H1 (cell line): ENCODE measurements at regions not wholly inside any gene's neighbourhood (a gene's known extent, or its start where the extent isn't known, plus 50 kb on each side); places are given as distances from the start of the nearest gene placed in this dataset.

Source experiments
- CTCF ChIA-PET: fragments of 300-600 bp; sonication (Branson Sonifier 250); formaldehyde crosslinking; loops from one replicate; lab custom pipeline; 2021; ENCODE audit not compliant: partially characterized antibody; lab: Charles Lee
- POLR2A ChIA-PET: fragments of 300-600 bp; sonication (Branson Sonifier 250); formaldehyde crosslinking; loops from one replicate; lab custom pipeline; 2021; ENCODE audit warnings: inconsistent platforms; ENCODE audit not compliant: partially characterized antibody; lab: Charles Lee
- DNase-seq, 2 experiments: peaks; one replicate each; pipeline versions ENCODE4 v3.0.0 to v3.0.0-alpha.2; 2010 to 2022; ENCODE audit warnings: low spot score in 2 of 2, low read depth in 1 of 2, mixed read lengths in 1 of 2
- FAIRE-seq: peaks from 2 replicates; lab custom pipeline; 2011; peaks lifted over from hg19 to GRCh38; lab: Jason Lieb, UNC
- H2AFZ ChIP-seq: 2 replicates; pipeline ENCODE4 v1.8.1; 2012; ENCODE audit warnings: low read length, inconsistent platforms
- H2AK5ac ChIP-seq: 2 replicates; pipeline ENCODE4 v1.6.1; 2013; ENCODE audit warnings: low read depth, low read length
- H2BK120ac ChIP-seq: replicated peaks from 2 replicates; pipeline ENCODE3; 2013; ENCODE audit warnings: low read depth, low read length, inconsistent platforms
- H2BK12ac ChIP-seq: 2 replicates; pipeline ENCODE4 v1.6.1; 2013; ENCODE audit warnings: low read depth, low read length
- H2BK15ac ChIP-seq: 2 replicates; pipeline ENCODE4 v1.6.1; 2013; ENCODE audit warnings: low read length
- H2BK20ac ChIP-seq: 2 replicates; pipeline ENCODE4 v1.6.1; 2013; ENCODE audit warnings: low read length
- H2BK5ac ChIP-seq: 2 replicates; pipeline ENCODE4 v1.6.1; 2013; ENCODE audit warnings: low read depth, low read length
- H3K14ac ChIP-seq: 2 replicates; pipeline ENCODE4 v1.6.1; 2013; ENCODE audit warnings: inconsistent platforms; ENCODE audit not compliant: insufficient read length
- H3K18ac ChIP-seq: 2 replicates; pipeline ENCODE4 v1.6.1; 2013; ENCODE audit warnings: low read length; ENCODE audit errors: extremely low read depth
- H3K23ac ChIP-seq: 2 replicates; pipeline ENCODE4 v1.6.1; 2013; ENCODE audit warnings: inconsistent platforms; ENCODE audit not compliant: insufficient read length
- H3K23me2 ChIP-seq: 2 replicates; pipeline ENCODE4 v1.6.1; 2013; ENCODE audit warnings: low read depth, low read length
- H3K27ac ChIP-seq: 2 replicates; pipeline ENCODE4 v1.6.1; 2011; ENCODE audit warnings: low read depth, low read length, inconsistent platforms
- H3K27me3 ChIP-seq, 4 experiments: replicated peaks in 1 of 4; 1 replicate in 1 of 4; 2 replicates in 3 of 4; pipeline versions ENCODE4 v1.6.1 to v1.8.1; 2011 to 2013; ENCODE audit warnings: low read length in 3 of 4, mild to moderate bottlenecking in 3 of 4, inconsistent platforms in 2 of 4, mixed read lengths in 2 of 4, moderate library complexity in 1 of 4; ENCODE audit not compliant: control insufficient read depth in 3 of 4, insufficient read depth in 3 of 4; ENCODE audit errors: extremely low read depth in 1 of 4
- H3K36me3 ChIP-seq, 4 experiments: 2 replicates each; pipeline versions ENCODE4 v1.6.1 to v1.8.1; 2011 to 2013; ENCODE audit warnings: mild to moderate bottlenecking in 4 of 4, low read length in 3 of 4, moderate library complexity in 2 of 4, control low read depth in 1 of 4, inconsistent platforms in 1 of 4; ENCODE audit not compliant: insufficient read depth in 4 of 4, control insufficient read depth in 2 of 4
- H3K4ac ChIP-seq: replicated peaks from 2 replicates; pipeline ENCODE3; 2013; ENCODE audit warnings: low read length, low read depth, mixed read lengths, inconsistent platforms; ENCODE audit not compliant: insufficient read length
- H3K4me1 ChIP-seq, 4 experiments: replicated peaks in 1 of 4; 1 replicate in 1 of 4; 2 replicates in 3 of 4; pipeline versions ENCODE4 v1.6.1 to v1.8.1; 2011 to 2013; ENCODE audit warnings: low read length in 3 of 4, inconsistent platforms in 2 of 4, mixed read lengths in 1 of 4; ENCODE audit not compliant: insufficient read depth in 4 of 4, control insufficient read depth in 3 of 4
- H3K4me2 ChIP-seq, 2 experiments: 2 replicates each; pipeline versions ENCODE4 v1.6.1 to v1.8.1; 2011 to 2013; ENCODE audit warnings: low read depth in 2 of 2, low read length in 2 of 2, control low read depth in 1 of 2, inconsistent platforms in 1 of 2, mild to moderate bottlenecking in 1 of 2; ENCODE audit not compliant: insufficient read depth in 1 of 2
- H3K4me3 ChIP-seq, 4 experiments: fragments of 200-600, 300-600 bp in 1 of 4; sonication (generic), shearing (Covaris generic), sonication (Bioruptor Twin) in 1 of 4; 2 replicates each; pipeline versions ENCODE4 v1.5.1 to v1.8.1; 2011 to 2016; ENCODE audit warnings: low read length in 4 of 4, low read depth in 3 of 4, control low read depth in 2 of 4, inconsistent platforms in 2 of 4, mild to moderate bottlenecking in 2 of 4, mixed read lengths in 1 of 4, moderate library complexity in 1 of 4; ENCODE audit not compliant: insufficient read depth in 2 of 4; ENCODE audit errors: extremely low read depth in 1 of 4
- H3K56ac ChIP-seq: replicated peaks from 2 replicates; pipeline ENCODE3; 2013; ENCODE audit warnings: low read depth, mild to moderate bottlenecking, mixed read lengths, low read length, inconsistent platforms; ENCODE audit not compliant: insufficient read length
- H3K79me1 ChIP-seq: 2 replicates; pipeline ENCODE4 v1.6.1; 2013; ENCODE audit warnings: low read depth, low read length, control low read depth
- H3K79me2 ChIP-seq, 2 experiments: 2 replicates each; pipeline versions ENCODE4 v1.6.1 to v1.8.1; 2012 to 2013; ENCODE audit warnings: low read length in 2 of 2, mild to moderate bottlenecking in 2 of 2, inconsistent platforms in 1 of 2; ENCODE audit not compliant: insufficient read depth in 2 of 2, control insufficient read depth in 1 of 2
- H3K9ac ChIP-seq, 4 experiments: replicated peaks in 1 of 4; 1 replicate in 1 of 4; 2 replicates in 3 of 4; pipeline versions ENCODE4 v1.6.1 to v1.8.1; 2011 to 2013; ENCODE audit warnings: low read depth in 3 of 4, low read length in 3 of 4, control low read depth in 2 of 4, mild to moderate bottlenecking in 2 of 4, moderate library complexity in 2 of 4, inconsistent platforms in 1 of 4; ENCODE audit errors: extremely low read depth in 1 of 4
- H3K9me3 ChIP-seq, 2 experiments: 2 replicates each; pipeline versions ENCODE4 v1.6.1 to v1.8.1; 2012 to 2013; ENCODE audit warnings: mild to moderate bottlenecking in 2 of 2, moderate library complexity in 2 of 2, control low read depth in 1 of 2, inconsistent platforms in 1 of 2, low read depth in 1 of 2, low read length in 1 of 2, mixed read lengths in 1 of 2; ENCODE audit not compliant: insufficient read depth in 2 of 2
- H4K20me1 ChIP-seq, 2 experiments: replicated peaks in 1 of 2; 2 replicates each; pipeline versions ENCODE3 to v1.8.1; 2011 to 2013; ENCODE audit warnings: inconsistent platforms in 2 of 2, low read length in 2 of 2, mild to moderate bottlenecking in 1 of 2; ENCODE audit not compliant: insufficient read depth in 2 of 2, control insufficient read depth in 1 of 2
- H4K5ac ChIP-seq: 2 replicates; pipeline ENCODE4 v1.6.1; 2013; ENCODE audit warnings: low read length, low read depth, mixed read lengths, inconsistent platforms; ENCODE audit not compliant: insufficient read length
- H4K8ac ChIP-seq: 2 replicates; pipeline ENCODE4 v1.8.0; 2013; ENCODE audit warnings: mild to moderate bottlenecking, moderate library complexity, low read length, inconsistent platforms; ENCODE audit not compliant: insufficient read depth; ENCODE audit errors: extremely low read depth
- H4K91ac ChIP-seq: replicated peaks from 2 replicates; pipeline ENCODE3; 2013; ENCODE audit warnings: low read length, mixed read lengths, inconsistent platforms; ENCODE audit not compliant: insufficient read length
- BRCA1 ChIP-seq: IDR thresholded peaks from 2 replicates; pipeline ENCODE4 v1.6.1; 2012; ENCODE audit warnings: low read depth, low read length, improper control_type of control experiment
- CHD1 ChIP-seq: IDR thresholded peaks from 2 replicates; pipeline ENCODE4 v1.6.1; 2012; ENCODE audit warnings: low read depth, low read length, improper control_type of control experiment
- CHD2 ChIP-seq: IDR thresholded peaks from 2 replicates; pipeline ENCODE4 v1.6.1; 2012; ENCODE audit warnings: low read length, improper control_type of control experiment
- EGR1 ChIP-seq: IDR thresholded peaks from 2 replicates; pipeline ENCODE4 v1.6.1; 2011; ENCODE audit warnings: low read depth, low read length, borderline replicate concordance
- EZH2 ChIP-seq: fragments of 200-600 bp; sonication (generic); IDR thresholded peaks from 2 replicates; pipeline ENCODE4 v1.7.1; 2012; ENCODE audit warnings: low read depth, mild to moderate bottlenecking, moderate library complexity, low read length, inconsistent platforms; ENCODE audit not compliant: severe bottlenecking
- KDM1A ChIP-seq: fragments of 200-600, 300-600 bp; sonication (generic); IDR thresholded peaks from 2 replicates; pipeline ENCODE4 v1.7.1; 2016; ENCODE audit warnings: mild to moderate bottlenecking, low read length, borderline replicate concordance
- MAFK ChIP-seq: IDR thresholded peaks from 2 replicates; pipeline ENCODE4 v1.6.1; 2012; ENCODE audit warnings: low read depth, mild to moderate bottlenecking, improper control_type of control experiment, low read length
- RFX5 ChIP-seq: IDR thresholded peaks from 2 replicates; pipeline ENCODE4 v1.6.1; 2011; ENCODE audit warnings: low read depth, low read length, improper control_type of control experiment, borderline replicate concordance
- SIN3A ChIP-seq, 2 experiments: IDR thresholded peaks in 1 of 2; conservative IDR thresholded peaks in 1 of 2; 2 replicates each; pipeline ENCODE4 v1.6.1; 2011 to 2012; ENCODE audit warnings: low read length in 2 of 2, improper control_type of control experiment in 1 of 2, low read depth in 1 of 2, mild to moderate bottlenecking in 1 of 2
- SIRT6 ChIP-seq: IDR thresholded peaks from one replicate; pipeline ENCODE4 v1.7.1; 2012; ENCODE audit warnings: low read length, inconsistent platforms
- TAF1 ChIP-seq: IDR thresholded peaks from 2 replicates; pipeline ENCODE4 v1.6.1; 2011; ENCODE audit warnings: mild to moderate bottlenecking, low read depth, low read length
- TBP ChIP-seq: IDR thresholded peaks from 2 replicates; pipeline ENCODE4 v1.6.1; 2011; ENCODE audit warnings: low read depth, low read length, improper control_type of control experiment
- TCF12 ChIP-seq: IDR thresholded peaks from 2 replicates; pipeline ENCODE4 v1.6.1; 2011; ENCODE audit warnings: low read depth, mild to moderate bottlenecking, low read length
- TEAD4 ChIP-seq: IDR thresholded peaks from 2 replicates; pipeline ENCODE4 v1.6.1; 2012; ENCODE audit warnings: low read depth, low read length, inconsistent platforms, mixed read lengths
- WGBS, 2 experiments: shearing (Covaris generic) in 1 of 2; methylation state at CpG; one replicate each; pipeline versions ENCODE4 v1.1.6 to v1.1.7; 2013 to 2015; ENCODE audit warnings: low lambda C conversion rate in 2 of 2, mixed read lengths in 2 of 2, inconsistent platforms in 1 of 2, low coverage in 1 of 2, missing lambda C conversion rate in 1 of 2; ENCODE audit not compliant: insufficient replicate concordance in 2 of 2, insufficient coverage in 1 of 2, insufficient read length in 1 of 2; ENCODE audit errors: extremely low coverage in 1 of 2, missing lambda C conversion rate in 1 of 2; 5-methylcytosine and 5-hydroxymethylcytosine counted together

DNA sequence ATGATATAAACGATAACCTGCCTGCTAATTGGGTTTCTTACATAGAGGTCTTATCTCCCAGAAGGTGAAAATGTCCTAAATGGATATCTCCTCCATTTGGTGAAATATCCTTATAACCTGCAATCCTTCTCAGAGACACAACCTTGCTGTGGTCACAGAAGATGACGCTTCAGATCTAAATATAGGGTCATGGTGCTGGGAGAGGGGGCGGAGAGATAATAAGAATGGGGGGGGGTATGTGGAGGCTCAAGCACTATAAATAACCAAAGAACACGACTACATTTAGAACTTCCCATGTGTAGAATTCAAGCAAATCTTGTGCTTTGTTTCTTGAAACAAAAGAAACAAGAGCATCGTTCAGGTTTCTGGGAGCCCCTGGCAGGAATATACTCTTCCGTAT, 260.6 kb upstream of the ESRRG start:
- H3K4me3 ChIP-seq = no peak overlapping the region
- 92% methylated on average over 6 of the region's 6 CpGs; no CpG with 5 or more reads in 1 of the 2 experiments for WGBS, 2 experiments
- TF ChIP-seq SIN3A (conservative IDR thresholded peaks at IDR 0.05 in 1 of 2, IDR thresholded peaks at IDR 0.05 in 1 of 2; ENCODE audit: low read depth in 1 of 2, low read length in 2 of 2) (no peak), BRCA1 (no peak), TEAD4 (no peak), TBP (no peak), RFX5 (no peak), SIRT6 (no peak), TCF12 (no peak), KDM1A (no peak), CHD2 (no peak), EZH2 (no peak), MAFK (no peak), CHD1 (no peak), TAF1 (no peak), EGR1 (no peak)

More for the DNA sequence above, 260.6 kb upstream of the ESRRG start:
- no peaks in the 10 kb centered on the region for H3K79me2 ChIP-seq
- ChIA-PET CTCF (interaction anchor here (1.7 kb wide), 1 partner anchor 64 kb away, joined by 5 read pairs; no protein-coding TSS in a partner anchor), POLR2A (no interaction called here)
- H2BK120ac ChIP-seq = no peak overlapping the region
- H2BK12ac ChIP-seq = no peak overlapping the region
- H3K14ac ChIP-seq = no peak overlapping the region
- H3K27me3 ChIP-seq = no peaks in the 10 kb centered on the region
- H3K23me2 ChIP-seq = no peaks in the 10 kb centered on the region
- no peaks in the 10 kb centered on the region for H3K79me1 ChIP-seq
- no peak overlapping the region for H3K9ac ChIP-seq
- no peak overlapping the region for H3K23ac ChIP-seq
- no peak overlapping the region for H3K56ac ChIP-seq
- peaks cover 0 to 3% (median 0%) of the 10 kb centered on the region in 4 experiments; a peak in 1 of 7 replicates for H3K4me1 ChIP-seq
- H4K91ac ChIP-seq = no peak overlapping the region
- FAIRE-seq = no peak
- H3K36me3 ChIP-seq = no peaks in the 10 kb centered on the region
- H3K9me3 ChIP-seq = no peaks in the 10 kb centered on the region
- H3K4ac ChIP-seq = no peak overlapping the region
- no peak overlapping the region for H4K8ac ChIP-seq
- H3K18ac ChIP-seq = no peak overlapping the region
- no peak for DNase-seq
- no peak overlapping the region for H2AFZ ChIP-seq
- no peak overlapping the region for H3K4me2 ChIP-seq
- no peaks in the 10 kb centered on the region for H4K20me1 ChIP-seq
- H3K27ac ChIP-seq = no peak overlapping the region
- no peak overlapping the region for H2AK5ac ChIP-seq
- H2BK5ac ChIP-seq = no peak overlapping the region
- H2BK20ac ChIP-seq = no peak overlapping the region
- H2BK15ac ChIP-seq = no peak overlapping the region
- no peak overlapping the region for H4K5ac ChIP-seq
